Endothelial cell of umbilical vein (primary cell): ENCODE measurements at regions not wholly inside any gene's neighbourhood (a gene's known extent, or its start where the extent isn't known, plus 50 kb on each side); places are given as distances from the start of the nearest gene placed in this dataset.

Experiments
- BruUV-seq: library from RNA; stranded (reverse); fragments of 400-500 nt; replicated peaks from 2 replicates; lab custom pipeline; 2021; lab: Mats Ljungman, UMichigan
- CTCF ChIA-PET: fragments of 300-600, 350-600 bp; sonication (Branson Sonifier 250); formaldehyde crosslinking; loops from one replicate; lab custom pipeline; 2021; ENCODE audit warnings: antibody characterized with exemption, inconsistent platforms; lab: Charles Lee
- POLR2A ChIA-PET: fragments of 300-600, 350-600 bp; sonication (Branson Sonifier 250); formaldehyde crosslinking; loops from one replicate; lab custom pipeline; 2021; ENCODE audit warnings: antibody characterized with exemption, inconsistent platforms; lab: Charles Lee
- DNase-seq: peaks from one replicate; pipeline ENCODE4 v3.0.0-alpha.2; 2011; ENCODE audit warnings: low read depth, low spot score
- FAIRE-seq: peaks from 2 replicates; lab custom pipeline; 2011; peaks lifted over from hg19 to GRCh38; lab: Jason Lieb, UNC
- H2AFZ ChIP-seq: 2 replicates; pipeline ENCODE4 v1.6.0; 2012; ENCODE audit warnings: low read depth, low read length, control low read depth, inconsistent platforms
- H3K27ac ChIP-seq: 2 replicates; pipeline ENCODE4 v1.5.1; 2011; ENCODE audit warnings: low read depth, mild to moderate bottlenecking, control low read depth, low read length, moderate library complexity; ENCODE audit not compliant: insufficient read depth
- H3K27me3 ChIP-seq, 2 experiments: 2 replicates each; pipeline versions ENCODE4 v1.6.0 to v1.6.1; 2011; ENCODE audit warnings: low read length in 2 of 2, mixed read lengths in 1 of 2; ENCODE audit not compliant: control insufficient read depth in 2 of 2, insufficient read depth in 2 of 2
- H3K36me3 ChIP-seq, 2 experiments: 2 replicates in 1 of 2; 3 replicates in 1 of 2; pipeline ENCODE4 v1.5.1; 2011; ENCODE audit warnings: low read length in 2 of 2, mild to moderate bottlenecking in 1 of 2, moderate library complexity in 1 of 2; ENCODE audit not compliant: control insufficient read depth in 2 of 2, insufficient read depth in 2 of 2; ENCODE audit errors: extremely low read depth in 1 of 2
- H3K4me1 ChIP-seq: 3 replicates; pipeline ENCODE4 v1.5.1; 2011; ENCODE audit warnings: mild to moderate bottlenecking, low read length; ENCODE audit not compliant: control insufficient read depth, insufficient read depth; ENCODE audit errors: extremely low read depth
- H3K4me2 ChIP-seq: 2 replicates; pipeline ENCODE4 v1.6.1; 2011; ENCODE audit warnings: low read length, control low read depth, mixed read lengths; ENCODE audit not compliant: insufficient read depth
- H3K4me3 ChIP-seq, 3 experiments: fragments of 200-600 bp in 1 of 3; sonication (generic), shearing (Covaris generic) in 1 of 3; replicated peaks in 1 of 3; 2 replicates each; pipeline ENCODE4 v1.5.1; 2011 to 2016; ENCODE audit warnings: control low read depth in 3 of 3, low read length in 3 of 3, mild to moderate bottlenecking in 2 of 3, inconsistent platforms in 1 of 3, low read depth in 1 of 3, moderate library complexity in 1 of 3; ENCODE audit not compliant: insufficient read depth in 1 of 3
- H3K79me2 ChIP-seq: 2 replicates; pipeline ENCODE4 v1.6.0; 2012; ENCODE audit warnings: low read length, inconsistent platforms; ENCODE audit not compliant: control insufficient read depth, insufficient read depth
- H3K9ac ChIP-seq: replicated peaks from 2 replicates; pipeline ENCODE3; 2011; ENCODE audit warnings: low read length, control low read depth; ENCODE audit not compliant: insufficient read depth; ENCODE audit errors: extremely low read depth
- H3K9me1 ChIP-seq: replicated peaks from 3 replicates; pipeline ENCODE4 v1.6.0; 2011; ENCODE audit warnings: mild to moderate bottlenecking, low read length; ENCODE audit not compliant: control insufficient read depth, insufficient read depth; ENCODE audit errors: extremely low read depth
- H3K9me3 ChIP-seq: replicated peaks from 2 replicates; pipeline ENCODE4 v1.5.1; 2012; ENCODE audit warnings: low read length, inconsistent platforms; ENCODE audit not compliant: control insufficient read depth, insufficient read depth
- H4K20me1 ChIP-seq: replicated peaks from 2 replicates; pipeline ENCODE3; 2011; ENCODE audit warnings: mild to moderate bottlenecking, low read length; ENCODE audit not compliant: control insufficient read depth, insufficient read depth; ENCODE audit errors: extremely low read depth
- EZH2 ChIP-seq: IDR thresholded peaks from 2 replicates; pipeline ENCODE4 v1.6.1; 2012; ENCODE audit warnings: borderline replicate concordance, low read depth, mild to moderate bottlenecking, moderate library complexity, low read length, inconsistent platforms; ENCODE audit not compliant: severe bottlenecking
- FOS ChIP-seq: IDR thresholded peaks from 2 replicates; pipeline ENCODE4 v1.6.1; 2011; ENCODE audit warnings: mild to moderate bottlenecking, low read length, moderate library complexity, borderline replicate concordance; ENCODE audit not compliant: insufficient read depth
- GATA2 ChIP-seq: IDR thresholded peaks from 2 replicates; pipeline ENCODE4 v1.7.0; 2011; ENCODE audit warnings: low read depth, mild to moderate bottlenecking, moderate library complexity, mixed read lengths, low read length; ENCODE audit not compliant: insufficient read length, insufficient read depth
- JUN ChIP-seq: IDR thresholded peaks from 2 replicates; pipeline ENCODE4 v1.6.1; 2011; ENCODE audit warnings: borderline replicate concordance, low read depth; ENCODE audit not compliant: insufficient read length, insufficient read depth
- MYC ChIP-seq: IDR thresholded peaks from one replicate; pipeline ENCODE4 v1.6.1; 2011; ENCODE audit warnings: mild to moderate bottlenecking, low read depth, low read length
- POLR2A ChIP-seq: IDR thresholded peaks from 2 replicates; pipeline ENCODE4 v1.6.1; 2012; ENCODE audit warnings: low read depth, mild to moderate bottlenecking, control low read depth, low read length
- POLR2AphosphoS5 ChIP-seq: IDR thresholded peaks from 2 replicates; pipeline ENCODE4 v1.6.1; 2012; ENCODE audit warnings: low read depth, mild to moderate bottlenecking, control low read depth, low read length, moderate library complexity; ENCODE audit not compliant: insufficient read depth
- dilution Hi-C: fragments of 300-500 bp; cut with MboI; formaldehyde crosslinking; loops from one replicate; pipeline ENCODE4 v1.15.0; 2019; ENCODE audit warnings: low sequenced_read_pairs; ENCODE audit not compliant: extremely low pct_ligation_motif_present
- intact Hi-C: fragments of 100-400 bp; cut with micrococcal nuclease; formaldehyde crosslinking; loops from one replicate; pipeline ENCODE4 v1.10.0; 2022
- TF ChIP-seq, protein P1 (sequence below), 2 donors: IDR thresholded peaks; 1 replicate in 1 of 2; 2 replicates in 1 of 2; pipeline ENCODE4 v1.5.1; 2011; ENCODE audit warnings: low read length in 2 of 2, mild to moderate bottlenecking in 2 of 2, moderate library complexity in 2 of 2, control low read depth in 1 of 2, inconsistent platforms in 1 of 2, low read depth in 1 of 2; ENCODE audit not compliant: insufficient read depth in 1 of 2; ENCODE audit errors: extremely low read depth in 1 of 2
- TF ChIP-seq, protein P2 (sequence below): IDR thresholded peaks from 2 replicates; pipeline ENCODE4 v1.6.1; 2011; ENCODE audit not compliant: insufficient read depth, insufficient read length

DNA sequence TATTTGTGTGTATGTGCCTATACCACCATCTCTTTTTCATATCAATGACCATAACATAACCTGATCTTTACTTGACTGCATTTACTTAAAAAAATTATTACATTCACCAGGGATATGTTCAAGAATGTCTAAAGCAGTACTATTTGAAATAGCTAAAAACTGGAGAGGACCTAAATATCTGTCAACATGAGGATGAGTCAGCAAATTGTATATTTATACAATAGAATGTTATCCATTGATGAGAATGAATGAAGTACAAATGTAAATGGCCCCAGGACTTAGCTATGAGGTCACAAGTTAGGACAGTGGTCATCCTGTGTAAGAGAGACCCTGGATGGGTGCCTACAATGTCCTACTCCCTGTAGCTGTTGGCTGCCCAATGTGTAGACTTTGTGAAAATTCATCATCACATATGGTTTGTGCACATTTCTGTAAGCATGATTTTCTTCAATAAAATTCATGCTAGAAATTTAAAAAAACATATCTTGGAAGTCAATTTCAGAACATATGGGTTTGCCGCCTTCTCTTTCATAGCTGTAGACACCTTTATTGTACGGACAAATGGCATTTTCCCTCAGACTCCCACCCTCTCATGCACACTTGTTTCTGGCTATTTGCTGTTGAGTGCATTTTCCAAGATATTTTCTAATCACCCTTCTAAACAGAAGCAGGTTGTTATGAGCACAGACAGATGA lies 202.4 kb downstream of the CDH26 start:
- intact Hi-C loops (no loop called here), dilution Hi-C loops (no loop called here)
- H3K9me1 ChIP-seq: no peaks in the 10 kb centered on the region
- BruUV-seq: no TSS peak
- peaks cover 2% of the 10 kb centered on the region for H3K9me3 ChIP-seq
- TF ChIP-seq POLR2A (no peak), EZH2 (no peak), JUN (no peak)
- TF ChIP-seq, protein P1, sequence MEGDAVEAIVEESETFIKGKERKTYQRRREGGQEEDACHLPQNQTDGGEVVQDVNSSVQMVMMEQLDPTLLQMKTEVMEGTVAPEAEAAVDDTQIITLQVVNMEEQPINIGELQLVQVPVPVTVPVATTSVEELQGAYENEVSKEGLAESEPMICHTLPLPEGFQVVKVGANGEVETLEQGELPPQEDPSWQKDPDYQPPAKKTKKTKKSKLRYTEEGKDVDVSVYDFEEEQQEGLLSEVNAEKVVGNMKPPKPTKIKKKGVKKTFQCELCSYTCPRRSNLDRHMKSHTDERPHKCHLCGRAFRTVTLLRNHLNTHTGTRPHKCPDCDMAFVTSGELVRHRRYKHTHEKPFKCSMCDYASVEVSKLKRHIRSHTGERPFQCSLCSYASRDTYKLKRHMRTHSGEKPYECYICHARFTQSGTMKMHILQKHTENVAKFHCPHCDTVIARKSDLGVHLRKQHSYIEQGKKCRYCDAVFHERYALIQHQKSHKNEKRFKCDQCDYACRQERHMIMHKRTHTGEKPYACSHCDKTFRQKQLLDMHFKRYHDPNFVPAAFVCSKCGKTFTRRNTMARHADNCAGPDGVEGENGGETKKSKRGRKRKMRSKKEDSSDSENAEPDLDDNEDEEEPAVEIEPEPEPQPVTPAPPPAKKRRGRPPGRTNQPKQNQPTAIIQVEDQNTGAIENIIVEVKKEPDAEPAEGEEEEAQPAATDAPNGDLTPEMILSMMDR (IDR thresholded peaks at IDR 0.05; ENCODE audit: extremely low read depth in 1 of 2, insufficient read depth in 1 of 2, low read depth in 1 of 2, low read length in 2 of 2): no peak
- no peak overlapping the region for H3K27ac ChIP-seq
- no peak overlapping the region for H3K4me2 ChIP-seq
- H3K4me3 ChIP-seq: no peak overlapping the region
- H3K27me3 ChIP-seq: no peaks in the 10 kb centered on the region
- FAIRE-seq: no peak
- no peak for DNase-seq
- POLR2A ChIA-PET: no interaction called here
- no peak overlapping the region for H3K9ac ChIP-seq
- H3K36me3 ChIP-seq: no peaks in the 10 kb centered on the region
- CTCF ChIA-PET: no interaction called here
- H3K79me2 ChIP-seq: no peaks in the 10 kb centered on the region
- H3K4me1 ChIP-seq: no peaks in the 10 kb centered on the region
- no peaks in the 10 kb centered on the region for H4K20me1 ChIP-seq
- no peak overlapping the region for H2AFZ ChIP-seq

DNA sequence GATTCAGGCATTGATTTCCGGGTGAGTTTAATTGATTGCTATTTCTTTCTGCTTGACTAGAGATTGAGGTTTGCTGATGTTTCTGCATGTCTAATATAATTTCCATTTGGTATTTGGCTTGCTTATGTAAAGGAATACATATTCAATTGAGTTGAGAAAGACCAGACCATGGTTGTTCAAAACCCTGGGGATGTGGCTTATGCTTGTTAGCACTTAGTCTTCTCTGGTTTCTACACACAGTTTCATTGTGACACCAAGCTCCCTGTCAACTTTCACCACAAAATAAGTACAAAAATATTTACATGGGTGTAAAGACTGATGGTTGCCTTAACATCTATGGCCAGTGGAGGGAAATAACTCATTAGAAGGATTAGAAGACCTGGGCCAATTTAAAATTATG lies 209.6 kb downstream of the CDH26 start:
- TF ChIP-seq EZH2: no peak
- TF ChIP-seq POLR2AphosphoS5: no peak
- no peak for TF ChIP-seq POLR2A
- no peak for TF ChIP-seq GATA2
- TF ChIP-seq, protein P1 (IDR thresholded peaks at IDR 0.05; ENCODE audit: extremely low read depth in 1 of 2, insufficient read depth in 1 of 2, low read depth in 1 of 2, low read length in 2 of 2): no peak
- no peak for TF ChIP-seq JUN
- TF ChIP-seq FOS: no peak
- no peak for TF ChIP-seq MYC
- TF ChIP-seq, protein P2, sequence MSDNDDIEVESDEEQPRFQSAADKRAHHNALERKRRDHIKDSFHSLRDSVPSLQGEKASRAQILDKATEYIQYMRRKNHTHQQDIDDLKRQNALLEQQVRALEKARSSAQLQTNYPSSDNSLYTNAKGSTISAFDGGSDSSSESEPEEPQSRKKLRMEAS: no peak
- Histone ChIP-seq H3K4me2 (no peak overlapping the region), H3K79me2 (no peaks in the 10 kb centered on the region), H3K27me3 (no peaks in the 10 kb centered on the region), H3K27ac (no peak overlapping the region), H3K4me1 (no peaks in the 10 kb centered on the region), H3K36me3 (no peaks in the 10 kb centered on the region), H3K4me3 (no peak overlapping the region), H3K9me3 (peaks cover 3% of the 10 kb centered on the region), H3K9ac (no peak overlapping the region), H4K20me1 (no peaks in the 10 kb centered on the region), H2AFZ (no peak overlapping the region), H3K9me1 (no peaks in the 10 kb centered on the region)
- no peak for DNase-seq
- dilution Hi-C loops (no loop called here), intact Hi-C loops (no loop called here)
- FAIRE-seq: no peak
- ChIA-PET POLR2A (no interaction called here), CTCF (no interaction called here)
- no TSS peak for BruUV-seq
